ENCODE measurements at regions not wholly inside any gene's neighbourhood (a gene's known extent, or its start where the extent isn't known, plus 50 kb on each side); places are given as distances from the start of the nearest gene placed in this dataset.

DNA sequence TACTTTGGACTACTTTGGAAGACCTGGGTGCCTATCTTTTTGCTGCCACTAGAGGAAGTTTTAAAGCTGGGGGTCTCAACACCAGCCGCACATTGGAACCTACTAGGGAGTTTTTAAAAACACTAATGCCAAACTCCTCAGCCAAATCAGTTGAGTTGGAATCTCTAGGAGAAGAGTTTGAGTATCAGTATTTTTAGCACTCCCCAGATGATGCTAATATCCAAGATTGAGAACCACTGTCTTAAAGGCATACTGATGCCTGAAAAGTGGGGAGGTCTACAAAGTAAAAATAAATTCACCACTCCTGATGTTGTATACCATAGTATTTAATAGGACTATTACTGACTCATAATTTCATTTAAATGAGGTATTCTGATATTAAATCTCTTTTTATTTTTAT lies 62.9 kb upstream of the COL21A1 start:
- peaks cover 2% of the 10 kb centered on the region; the same call in 1 of the 2 replicates for H3K27me3 ChIP-seq (ENCODE audit: control insufficient read depth, insufficient read depth, low read length)
- H3K36me3 ChIP-seq (ENCODE audit: control insufficient read depth, insufficient read depth, low read length) = no peaks in the 10 kb centered on the region
- DNase-seq (ENCODE audit: low read depth) = no peak
- H3K4me3 ChIP-seq (ENCODE audit: low read depth, low read length) = no peak overlapping the region
- POLR2A ChIA-PET = no interaction called here
- CTCF ChIA-PET = interaction anchor here (1.0 kb wide), 2 partner anchors 11 to 18 kb away, joined by 3 to 4 read pairs; no protein-coding TSS in a partner anchor
- TF ChIP-seq, protein P1, sequence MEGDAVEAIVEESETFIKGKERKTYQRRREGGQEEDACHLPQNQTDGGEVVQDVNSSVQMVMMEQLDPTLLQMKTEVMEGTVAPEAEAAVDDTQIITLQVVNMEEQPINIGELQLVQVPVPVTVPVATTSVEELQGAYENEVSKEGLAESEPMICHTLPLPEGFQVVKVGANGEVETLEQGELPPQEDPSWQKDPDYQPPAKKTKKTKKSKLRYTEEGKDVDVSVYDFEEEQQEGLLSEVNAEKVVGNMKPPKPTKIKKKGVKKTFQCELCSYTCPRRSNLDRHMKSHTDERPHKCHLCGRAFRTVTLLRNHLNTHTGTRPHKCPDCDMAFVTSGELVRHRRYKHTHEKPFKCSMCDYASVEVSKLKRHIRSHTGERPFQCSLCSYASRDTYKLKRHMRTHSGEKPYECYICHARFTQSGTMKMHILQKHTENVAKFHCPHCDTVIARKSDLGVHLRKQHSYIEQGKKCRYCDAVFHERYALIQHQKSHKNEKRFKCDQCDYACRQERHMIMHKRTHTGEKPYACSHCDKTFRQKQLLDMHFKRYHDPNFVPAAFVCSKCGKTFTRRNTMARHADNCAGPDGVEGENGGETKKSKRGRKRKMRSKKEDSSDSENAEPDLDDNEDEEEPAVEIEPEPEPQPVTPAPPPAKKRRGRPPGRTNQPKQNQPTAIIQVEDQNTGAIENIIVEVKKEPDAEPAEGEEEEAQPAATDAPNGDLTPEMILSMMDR (IDR thresholded peaks at IDR 0.05; ENCODE audit: insufficient read depth, low read depth, low read length) = no peak

DNA sequence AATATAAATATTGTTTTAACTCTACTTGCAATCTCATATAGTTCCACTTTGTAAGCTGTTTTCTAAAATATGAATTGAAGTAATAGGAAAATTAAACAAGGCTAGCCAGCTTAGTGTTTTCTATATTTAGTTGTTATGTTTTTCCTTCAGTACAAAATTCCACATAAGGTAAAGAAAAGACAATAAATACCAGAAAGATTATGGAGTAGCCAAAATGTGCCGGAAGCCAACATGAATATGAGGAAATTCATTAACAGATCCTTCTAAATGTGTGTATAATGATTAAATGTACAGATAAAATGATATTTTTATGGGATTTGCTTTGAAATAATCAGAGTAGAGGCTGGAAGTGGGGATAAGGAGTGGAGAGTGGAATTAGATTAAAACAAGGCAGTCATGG lies 52.5 kb upstream of the COL21A1 start:
- H3K27me3 ChIP-seq (ENCODE audit: control insufficient read depth, insufficient read depth, low read length) = no peaks in the 10 kb centered on the region
- no peaks in the 10 kb centered on the region for H3K36me3 ChIP-seq (ENCODE audit: control insufficient read depth, insufficient read depth, low read length)
- no peak for DNase-seq (ENCODE audit: low read depth)
- POLR2A ChIA-PET = no interaction called here
- H3K4me3 ChIP-seq (ENCODE audit: low read depth, low read length) = no peak overlapping the region
- CTCF ChIA-PET = interaction anchor here (1.3 to 2.1 kb wide), 2 partner anchors 14 to 15 kb away, joined by 3 to 6 read pairs; no protein-coding TSS in a partner anchor
- TF ChIP-seq, protein P1 (IDR thresholded peaks at IDR 0.05; ENCODE audit: insufficient read depth, low read depth, low read length) = no peak

DNA sequence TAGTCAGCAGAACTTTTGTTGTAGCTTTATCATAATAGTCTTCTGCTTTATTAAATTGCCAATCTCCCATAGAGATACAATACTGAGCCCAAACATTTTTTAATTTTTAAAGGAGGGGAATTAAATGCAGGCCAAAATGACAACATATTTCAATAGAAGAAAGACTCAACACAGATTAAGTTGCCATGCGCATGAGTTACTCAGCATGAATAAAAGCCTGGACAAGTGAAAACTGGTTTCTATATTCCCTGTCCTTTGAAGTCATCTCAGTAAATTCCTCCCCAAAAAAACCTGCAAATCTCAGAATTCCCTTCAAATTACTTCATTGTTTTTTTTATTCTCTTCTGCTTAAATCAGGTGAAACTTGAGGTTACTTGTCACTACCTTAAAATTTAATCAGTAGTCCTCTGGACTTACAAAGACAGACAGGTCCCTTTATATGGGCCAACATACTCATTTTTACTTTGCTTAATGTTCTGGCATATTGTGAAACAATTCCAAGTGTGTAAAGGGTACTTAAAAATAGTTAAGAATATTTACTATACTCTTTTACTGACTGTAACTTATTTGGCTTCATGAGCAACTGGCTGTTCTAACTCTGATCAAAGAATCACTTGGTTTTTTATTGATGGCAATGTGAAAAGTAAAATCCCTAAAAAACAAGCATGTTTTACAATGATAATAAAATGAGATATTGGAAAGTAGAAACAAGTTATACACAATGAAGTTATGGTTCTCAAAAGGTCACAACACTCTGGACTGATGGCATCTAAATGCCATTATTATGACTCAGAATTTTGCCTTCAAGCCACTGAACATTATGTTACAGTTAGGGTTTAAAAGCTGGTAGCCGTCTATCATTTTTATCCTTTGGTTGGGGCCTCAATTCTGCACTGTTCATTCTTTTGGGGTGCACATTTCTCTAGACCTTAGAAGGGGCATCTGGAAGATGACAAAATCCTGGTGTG lies 49.9 kb upstream of the COL21A1 start:
- ChIA-PET POLR2A (no interaction called here), CTCF (no interaction called here)
- TF ChIP-seq, protein P1 (IDR thresholded peaks at IDR 0.05; ENCODE audit: insufficient read depth, low read depth, low read length) = no peak
- DNase-seq (ENCODE audit: low read depth) = no peak
- Histone ChIP-seq H3K36me3 (ENCODE audit: control insufficient read depth, insufficient read depth, low read length) (no peaks in the 10 kb centered on the region), H3K4me3 (ENCODE audit: low read depth, low read length) (no peak overlapping the region), H3K27me3 (ENCODE audit: control insufficient read depth, insufficient read depth, low read length) (no peaks in the 10 kb centered on the region)

Measured in BJ (cell line).